ENCODE measurements at regions not wholly inside any gene's neighbourhood (a gene's known extent, or its start where the extent isn't known, plus 50 kb on each side); places are given as distances from the start of the nearest gene placed in this dataset.
"Not testable (repeated sequence)": the region's sequence is repeated elsewhere in the genome, so short reads cannot be mapped to it uniquely, and the experiment has no call there.

DNA sequence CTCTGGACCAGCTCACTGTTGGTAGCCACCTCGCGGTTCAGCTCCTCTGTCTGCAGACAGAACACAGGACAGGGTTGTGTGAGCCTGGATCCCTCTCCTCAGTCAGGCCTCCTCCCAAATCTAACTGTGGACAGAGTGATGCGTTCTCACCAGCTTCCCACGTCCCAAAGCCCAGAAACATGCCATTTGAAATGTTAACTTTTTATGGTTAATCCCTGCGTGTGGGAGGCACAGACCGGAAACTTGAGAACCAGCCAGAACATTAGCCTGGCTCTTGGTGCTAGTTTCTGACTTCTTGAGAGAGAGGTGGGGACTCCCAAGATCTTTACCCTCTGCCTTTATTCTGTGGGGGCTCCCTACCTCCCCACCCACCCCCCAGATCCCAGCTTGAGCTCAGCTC lies 129.6 kb downstream of the TNFRSF13B start:
- not testable (repeated sequence) for DNase-seq

DNA sequence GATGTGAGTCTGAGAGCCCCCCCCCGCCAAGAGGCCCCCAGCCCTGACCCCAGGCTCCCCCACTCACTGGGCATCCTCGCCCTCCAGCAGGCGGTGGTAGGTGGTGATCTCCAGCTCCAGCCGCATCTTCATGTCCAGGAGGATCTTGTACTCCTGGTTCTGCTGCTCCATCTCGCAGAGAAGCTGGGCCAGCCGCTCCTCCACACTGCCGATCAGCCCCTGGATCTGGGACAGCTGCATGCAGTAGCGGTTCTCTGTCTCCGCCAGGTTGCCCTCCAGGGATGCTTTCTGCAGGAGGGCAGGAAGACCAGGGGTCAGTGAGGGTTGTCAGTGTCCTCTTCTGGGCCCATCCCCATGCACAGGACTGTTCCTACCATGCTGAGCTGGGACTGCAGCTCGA lies 130.0 kb downstream of the TNFRSF13B start:
- not testable (repeated sequence) for DNase-seq

DNA sequence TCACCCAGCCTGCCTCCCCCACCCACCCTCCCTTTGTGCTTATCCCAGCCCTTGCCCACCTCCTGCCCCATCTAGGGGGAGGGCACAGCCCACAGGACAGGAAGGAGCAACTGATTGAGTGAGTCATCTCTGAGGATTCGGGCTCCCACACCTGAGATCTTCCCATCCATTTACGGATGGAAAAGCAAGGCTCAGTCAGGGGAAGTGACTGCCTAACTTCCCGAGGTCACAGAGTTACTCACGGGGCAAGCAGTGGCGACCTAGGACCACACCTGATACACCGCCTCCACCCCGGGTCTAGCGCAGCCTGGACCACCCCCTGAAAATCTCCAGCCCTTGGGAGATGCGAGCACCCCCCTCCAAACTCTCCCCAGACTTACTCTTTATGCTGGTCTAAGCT lies 131.7 kb downstream of the TNFRSF13B start:
- not testable (repeated sequence) for DNase-seq

DNA sequence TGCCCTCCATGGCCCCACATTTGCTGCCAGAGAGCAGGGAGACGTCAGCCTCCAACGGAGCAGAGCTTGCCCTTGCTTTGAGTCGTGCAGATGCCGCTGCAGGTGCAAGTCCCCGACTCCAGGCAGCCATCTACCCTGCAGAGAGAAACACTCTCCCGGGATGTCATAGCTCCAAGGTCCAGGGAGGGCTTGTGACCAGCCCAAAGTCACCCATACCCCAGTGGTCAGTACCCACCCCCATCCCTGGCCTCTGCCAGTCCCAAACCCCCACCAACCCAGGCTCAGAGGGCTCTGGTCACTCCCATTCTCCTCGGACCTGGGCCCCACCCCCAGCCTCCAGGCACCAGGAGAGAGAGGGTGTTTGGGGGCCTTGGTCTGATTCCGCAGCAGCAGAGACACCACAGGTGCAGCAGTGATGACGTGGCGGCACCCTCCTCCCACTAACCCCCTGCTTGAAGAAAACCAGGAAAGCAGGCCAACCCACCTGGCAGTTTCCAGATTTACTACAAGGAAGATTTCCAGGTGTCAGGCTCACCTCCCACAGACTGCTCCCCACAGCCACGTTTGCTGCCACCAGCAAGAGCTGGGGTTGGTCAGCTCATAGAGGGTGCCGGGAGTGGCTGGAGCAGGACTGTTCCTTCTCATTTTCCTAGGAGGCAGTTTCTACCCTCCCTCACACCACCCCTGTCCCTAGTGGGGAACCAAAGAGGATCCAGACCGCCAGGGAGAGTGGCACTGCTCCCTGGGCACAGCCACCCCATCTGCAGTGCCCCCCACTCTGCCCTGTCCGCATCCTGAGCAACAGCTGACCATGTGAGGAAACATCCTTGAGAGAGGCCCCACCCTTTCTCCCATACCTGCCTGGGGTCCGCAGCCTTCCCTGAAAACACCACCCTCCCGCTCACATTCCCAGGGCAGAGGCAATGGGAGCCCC lies 132.4 kb downstream of the TNFRSF13B start:
- DNase-seq, result not testable (repeated sequence)

DNA sequence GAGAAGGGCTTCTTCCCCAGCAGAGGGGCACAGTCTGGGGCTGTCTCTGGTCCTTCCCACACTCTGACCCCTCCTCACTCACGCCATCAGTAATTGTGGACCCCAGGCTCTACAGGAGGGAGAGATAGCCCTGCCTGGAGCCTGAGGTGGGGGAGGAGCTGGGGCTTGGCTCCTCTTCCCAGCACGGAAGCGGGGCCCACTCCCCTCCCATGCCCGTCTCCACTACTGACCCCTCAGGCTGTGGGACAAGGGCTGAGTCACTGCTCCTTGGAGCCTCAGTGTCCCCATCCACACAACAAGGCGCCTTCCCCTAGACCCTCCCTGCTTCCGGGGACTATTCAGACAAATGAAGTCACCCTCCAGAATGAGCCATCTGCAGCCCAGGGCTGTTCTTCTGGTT lies 133.1 kb downstream of the TNFRSF13B start:
- DNase-seq, result not testable (repeated sequence)

DNA sequence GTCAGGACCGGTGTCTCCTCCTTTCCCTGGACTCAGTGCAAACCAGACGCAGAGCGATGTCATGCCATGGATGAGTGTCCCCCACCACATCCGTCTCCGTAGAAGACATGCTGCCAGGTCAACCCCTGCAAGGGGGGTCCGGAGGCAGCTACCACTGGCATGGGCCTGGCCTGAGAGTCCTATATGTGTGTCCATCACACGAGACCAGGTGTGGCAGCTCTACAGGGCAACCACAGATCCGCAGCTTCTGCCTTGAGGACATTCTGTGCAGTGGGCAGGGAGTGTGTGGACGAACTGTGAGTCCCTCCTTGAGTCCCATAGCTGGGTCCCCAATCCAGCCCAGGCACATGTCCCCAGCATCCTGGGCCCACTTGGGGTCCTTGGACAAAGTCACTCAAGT lies 133.6 kb downstream of the TNFRSF13B start:
- DNase-seq, result not testable (repeated sequence)

DNA sequence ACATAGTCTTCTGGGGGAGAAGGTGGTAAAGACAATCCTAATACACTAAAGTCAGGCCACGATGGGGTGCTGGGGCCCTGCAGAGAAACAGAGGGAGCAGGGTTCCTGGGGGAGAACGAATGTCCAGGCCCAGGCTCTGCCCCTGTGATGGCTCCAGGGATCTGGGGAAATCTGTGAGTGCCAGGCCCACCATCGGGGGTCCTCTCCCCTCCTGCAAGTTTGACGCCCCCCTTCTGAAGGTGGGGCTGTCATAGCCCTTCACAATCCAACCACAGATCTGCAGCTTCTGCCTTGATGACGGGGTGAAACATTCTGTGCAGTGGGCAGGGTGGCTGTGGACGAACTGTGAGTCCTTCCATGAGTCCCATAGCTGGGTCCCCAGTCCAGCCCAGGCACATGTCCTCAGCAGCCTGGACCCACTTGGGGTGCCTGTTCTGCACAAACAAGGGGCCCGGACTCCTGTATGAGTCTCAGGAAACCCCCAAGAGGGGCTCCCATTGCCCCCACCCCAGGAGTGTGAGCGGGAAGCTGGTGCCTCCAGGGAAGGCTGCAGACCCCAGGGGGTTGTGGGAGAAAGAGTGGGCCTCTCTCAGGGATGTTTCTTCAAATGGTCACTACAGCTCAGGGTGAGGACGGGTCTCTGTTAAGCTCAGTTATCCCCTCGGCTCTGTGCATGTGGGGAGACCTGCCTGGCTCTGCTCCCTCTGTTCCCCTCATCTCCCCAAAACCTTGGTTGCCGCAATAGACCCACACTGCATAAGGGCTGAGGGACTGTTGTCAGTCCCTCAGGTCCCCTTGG lies 134.3 kb downstream of the TNFRSF13B start:
- not testable (repeated sequence) for DNase-seq

DNA sequence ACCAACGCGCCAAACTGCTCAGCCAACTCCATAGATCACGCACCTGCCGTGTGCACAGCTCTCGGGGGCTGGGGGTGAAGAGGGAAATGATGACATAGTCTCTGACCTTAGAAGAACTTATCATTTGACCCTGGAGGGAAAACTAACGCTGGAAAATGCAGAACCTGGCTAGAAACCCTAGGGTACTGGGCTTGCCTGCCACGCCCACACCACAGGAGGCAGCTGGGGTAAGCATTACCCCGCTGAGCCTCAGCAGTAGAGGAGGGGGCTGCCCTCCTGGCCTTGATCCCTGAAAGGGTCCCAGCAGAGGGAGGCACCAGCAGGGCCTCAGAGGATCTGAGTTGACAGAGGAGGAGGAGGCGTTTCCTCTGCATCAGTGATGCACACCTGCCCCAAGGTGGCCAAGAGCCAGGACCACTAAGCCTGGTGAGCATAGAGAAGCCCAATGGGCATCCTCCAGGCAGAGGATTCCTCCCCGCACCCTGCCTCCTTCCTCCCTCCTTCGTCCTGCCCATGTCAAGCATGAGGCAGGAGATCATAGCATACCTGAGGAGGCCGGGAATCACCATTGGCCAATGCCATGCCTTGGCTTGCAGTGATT lies 135.5 kb downstream of the TNFRSF13B start:
- not testable (repeated sequence) for DNase-seq

DNA sequence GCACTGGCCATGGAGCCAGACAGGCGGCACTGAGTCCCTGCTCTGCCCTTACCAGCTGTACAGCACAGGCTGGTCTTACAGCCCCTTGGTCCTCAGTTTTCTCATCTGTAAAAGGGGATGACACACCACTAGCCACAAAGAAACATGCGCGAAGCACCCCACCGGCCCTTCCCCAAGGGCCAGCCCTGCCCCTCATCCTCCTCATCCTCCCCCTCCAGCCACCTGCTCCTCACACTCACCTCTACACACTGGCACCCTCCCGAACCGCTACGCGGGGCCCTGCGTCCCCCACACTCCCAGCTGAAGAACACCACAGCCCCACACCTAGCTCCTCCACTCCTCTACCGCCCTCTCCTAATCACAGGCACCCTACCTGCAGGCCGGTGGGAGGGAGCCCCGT lies 138.4 kb downstream of the TNFRSF13B start:
- DNase-seq, result not testable (repeated sequence)

DNA sequence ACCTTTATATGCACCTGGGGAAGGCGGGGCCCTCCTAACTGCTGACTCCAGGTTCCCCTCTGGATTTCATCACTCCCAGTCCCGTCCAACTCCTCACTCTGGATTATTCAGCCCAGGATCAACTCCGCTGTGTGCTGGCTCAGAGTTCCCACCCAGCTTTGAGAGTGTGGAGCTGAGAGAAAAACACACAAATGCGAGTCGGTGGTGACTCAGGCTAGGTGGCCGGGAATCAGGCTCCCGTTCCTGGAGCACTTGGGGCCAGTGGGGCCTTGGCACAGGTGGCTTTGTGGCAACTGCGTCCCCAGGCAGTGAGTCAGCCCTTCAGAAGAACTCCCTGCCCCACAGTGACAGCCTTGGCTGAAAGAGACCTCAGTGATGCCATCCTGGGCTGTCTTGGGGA lies 139.1 kb downstream of the TNFRSF13B start:
- DNase-seq, result not testable (repeated sequence)

DNA sequence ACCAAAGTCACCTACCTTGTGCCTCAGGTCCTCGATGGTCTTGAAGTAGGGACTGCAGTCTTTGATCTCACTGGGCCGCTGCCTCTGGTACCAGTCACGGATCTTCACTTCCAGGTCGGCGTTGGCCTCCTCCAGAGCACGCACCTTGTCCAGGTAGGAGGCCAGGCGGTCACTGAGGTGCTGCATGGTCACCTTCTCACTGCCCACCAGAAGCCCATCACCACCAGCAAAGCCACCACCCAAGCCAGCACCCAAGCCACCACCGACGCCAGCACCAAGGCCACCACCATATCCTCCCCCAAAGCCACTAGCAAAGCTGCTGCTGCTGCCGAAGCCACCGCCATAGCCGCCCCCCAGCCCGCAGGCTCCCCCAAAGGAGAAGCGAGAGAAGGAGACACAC lies 139.7 kb downstream of the TNFRSF13B start:
- not testable (repeated sequence) for DNase-seq

DNA sequence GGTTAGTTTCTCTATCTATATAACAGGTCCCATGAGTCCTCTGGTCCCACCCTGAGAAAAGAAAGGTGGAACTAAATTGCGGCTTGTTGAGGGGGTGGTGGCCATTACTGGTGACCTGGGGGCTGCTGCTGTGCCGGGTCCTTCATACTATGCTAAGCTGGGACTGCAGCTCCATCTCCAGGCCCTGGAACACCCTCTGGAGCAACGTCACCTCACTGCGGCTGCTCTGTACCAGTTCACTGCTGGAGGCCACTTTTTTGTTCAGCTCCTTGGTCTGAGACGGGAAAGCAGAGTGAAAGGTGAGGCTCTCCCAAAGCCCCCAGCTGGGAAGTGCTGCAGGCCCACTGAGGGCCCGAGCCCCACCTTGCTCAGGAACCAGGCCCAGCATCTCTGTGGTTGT lies 140.7 kb downstream of the CCDC144A start:
- not testable (repeated sequence) for DNase-seq

DNA sequence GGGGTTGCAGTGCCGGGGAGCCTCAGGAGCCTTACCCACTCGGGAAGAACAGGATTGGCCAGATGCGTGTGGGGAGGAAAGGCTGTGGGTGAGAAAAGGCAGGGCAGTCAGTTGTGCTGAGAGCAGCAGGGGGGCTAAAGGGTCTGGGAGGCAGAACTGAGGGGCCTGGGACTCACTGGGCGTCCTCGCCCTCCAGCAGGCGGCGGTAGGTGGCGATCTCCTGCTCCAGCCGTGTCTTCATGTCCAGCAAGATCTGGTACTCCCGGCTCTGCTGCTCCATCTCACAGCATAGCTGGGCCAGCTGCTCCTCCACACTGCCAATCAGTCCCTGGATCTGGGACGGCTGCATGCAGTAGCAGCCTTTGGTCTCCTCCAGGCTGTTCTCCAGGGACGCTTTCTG lies 140.2 kb downstream of the CCDC144A start:
- DNase-seq, result not testable (repeated sequence)

Data from stimulated activated CD4-positive, alpha-beta T cell treated with anti-CD3 and anti-CD28 coated beads, Interleukin-2, amount 100 ng/mL, for 24 hours (primary cell).